ENCODE measurements at regions not wholly inside any gene's neighbourhood (a gene's known extent, or its start where the extent isn't known, plus 50 kb on each side); places are given as distances from the start of the nearest gene placed in this dataset.

- no peak for DNase-seq (ENCODE audit: low spot score)
- no peak for ATAC-seq (ENCODE audit: low FRiP score)
- TF ChIP-seq, protein P1, sequence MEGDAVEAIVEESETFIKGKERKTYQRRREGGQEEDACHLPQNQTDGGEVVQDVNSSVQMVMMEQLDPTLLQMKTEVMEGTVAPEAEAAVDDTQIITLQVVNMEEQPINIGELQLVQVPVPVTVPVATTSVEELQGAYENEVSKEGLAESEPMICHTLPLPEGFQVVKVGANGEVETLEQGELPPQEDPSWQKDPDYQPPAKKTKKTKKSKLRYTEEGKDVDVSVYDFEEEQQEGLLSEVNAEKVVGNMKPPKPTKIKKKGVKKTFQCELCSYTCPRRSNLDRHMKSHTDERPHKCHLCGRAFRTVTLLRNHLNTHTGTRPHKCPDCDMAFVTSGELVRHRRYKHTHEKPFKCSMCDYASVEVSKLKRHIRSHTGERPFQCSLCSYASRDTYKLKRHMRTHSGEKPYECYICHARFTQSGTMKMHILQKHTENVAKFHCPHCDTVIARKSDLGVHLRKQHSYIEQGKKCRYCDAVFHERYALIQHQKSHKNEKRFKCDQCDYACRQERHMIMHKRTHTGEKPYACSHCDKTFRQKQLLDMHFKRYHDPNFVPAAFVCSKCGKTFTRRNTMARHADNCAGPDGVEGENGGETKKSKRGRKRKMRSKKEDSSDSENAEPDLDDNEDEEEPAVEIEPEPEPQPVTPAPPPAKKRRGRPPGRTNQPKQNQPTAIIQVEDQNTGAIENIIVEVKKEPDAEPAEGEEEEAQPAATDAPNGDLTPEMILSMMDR (IDR thresholded peaks at IDR 0.05): no peak
Measured at GRCh38 chr2:147756069-147756468, 88.8 kb upstream of the ACVR2A start.

GRCh38 chr2:147740211-147740927, 104.5 kb upstream of the ACVR2A start:
- TF ChIP-seq, protein P1 (IDR thresholded peaks at IDR 0.05): no peak
- ATAC-seq (ENCODE audit: low FRiP score) (no peak), DNase-seq (ENCODE audit: low spot score) (no peak)

- ATAC-seq (ENCODE audit: low FRiP score) (no peak), DNase-seq (ENCODE audit: low spot score) (no peak)
- TF ChIP-seq, protein P1 (IDR thresholded peaks at IDR 0.05): no peak
Measured at GRCh38 chr2:147739508-147739907, 105.3 kb upstream of the ACVR2A start.

- ATAC-seq (ENCODE audit: low FRiP score) (no peak), DNase-seq (ENCODE audit: low spot score) (no peak)
- TF ChIP-seq, protein P1 (IDR thresholded peaks at IDR 0.05): no peak
Measured at GRCh38 chr2:147718831-147719230, 126.0 kb upstream of the ACVR2A start.

DNA sequence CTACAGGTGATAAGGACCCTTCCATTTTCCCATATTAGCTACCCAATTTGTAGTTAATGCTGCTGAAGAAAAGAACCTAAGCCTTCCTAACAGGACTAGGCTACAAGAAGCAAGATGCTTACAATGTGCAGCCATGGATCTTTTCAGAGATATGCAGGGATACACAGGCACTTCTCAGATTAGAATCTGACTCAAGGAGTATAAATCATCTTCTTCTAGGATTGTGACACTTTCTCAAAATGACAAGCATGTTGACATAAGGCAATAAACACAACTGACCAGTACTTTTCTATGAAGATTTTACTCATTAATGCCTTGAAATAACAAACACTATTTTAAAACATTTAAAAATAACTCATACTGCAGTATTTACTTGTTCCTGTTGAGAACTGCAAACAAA, 127.9 kb upstream of the ACVR2A start:
- TF ChIP-seq, protein P1 (IDR thresholded peaks at IDR 0.05): no peak
- DNase-seq (ENCODE audit: low spot score) (no peak), ATAC-seq (ENCODE audit: low FRiP score) (no peak)

GRCh38 chr2:147715807-147716206, 129.0 kb upstream of the ACVR2A start:
- DNase-seq (ENCODE audit: low spot score): no peak
- no peak for ATAC-seq (ENCODE audit: low FRiP score)
- TF ChIP-seq, protein P1 (IDR thresholded peaks at IDR 0.05): no peak

GRCh38 chr2:147714582-147714981, 130.2 kb upstream of the ACVR2A start:
- DNase-seq (ENCODE audit: low spot score): no peak
- no peak for ATAC-seq (ENCODE audit: low FRiP score)
- TF ChIP-seq, protein P1 (IDR thresholded peaks at IDR 0.05): no peak

All from omental fat pad (tissue), 3 donors.